ENCODE measurements at regions not wholly inside any gene's neighbourhood (a gene's known extent, or its start where the extent isn't known, plus 50 kb on each side); places are given as distances from the start of the nearest gene placed in this dataset.
A peak's percentile ranks its signal among the peaks of the same experiment; 100 is the strongest.

DNA sequence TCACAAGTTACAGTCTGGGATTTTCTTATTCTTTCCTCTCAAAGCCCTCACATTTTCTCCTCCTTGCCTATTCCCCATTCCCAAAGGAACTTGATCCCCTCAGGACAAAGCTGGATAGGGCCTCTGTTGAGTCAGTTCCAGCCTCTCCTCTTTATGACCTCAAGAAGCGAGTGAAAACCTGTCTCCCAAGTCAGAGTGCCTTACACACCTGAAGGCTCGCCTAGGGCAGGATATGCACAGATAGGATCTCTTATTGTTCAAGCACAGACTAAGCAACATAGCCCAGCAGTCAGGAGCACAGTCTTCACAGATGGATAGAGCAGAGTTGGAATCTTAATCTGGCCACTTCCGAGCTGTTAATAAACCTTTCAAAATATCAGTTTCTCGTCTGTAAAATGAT, 60.8 kb upstream of the PRRC2C start:
- TF ChIP-seq CEBPB (IDR thresholded peaks at IDR 0.05; ENCODE audit: low read depth, low read length) (no peak), SP2 (IDR thresholded peaks at IDR 0.05; ENCODE audit: low read length) (no peak), KDM4A (IDR thresholded peaks at IDR 0.05; ENCODE audit: low read depth, low read length, severe bottlenecking) (no peak), SP1 (IDR thresholded peaks at IDR 0.05; ENCODE audit: low read depth, low read length) (no peak)
- 76% methylated on average over 4 of the region's 4 CpGs; no CpG with 5 or more reads in 1 of the 2 experiments for WGBS, 2 experiments (ENCODE audit: extremely low coverage in 1 of 2, insufficient coverage in 1 of 2, insufficient read length in 1 of 2, insufficient replicate concordance in 2 of 2, low coverage in 1 of 2, low lambda C conversion rate in 2 of 2, missing lambda C conversion rate in 1 of 2)
- CTCF ChIA-PET (ENCODE audit: partially characterized antibody), result interaction anchor here (1.1 kb wide), 1 partner anchor 65 kb away, joined by 4 read pairs; no protein-coding TSS in a partner anchor
- H3K56ac ChIP-seq (replicated peaks; ENCODE audit: insufficient read length, low read depth, low read length), result no peak overlapping the region
- no peak overlapping the region for H2BK12ac ChIP-seq (ENCODE audit: low read depth, low read length)
- H2BK15ac ChIP-seq (ENCODE audit: low read length), result no peak overlapping the region
- peaks cover 9 to 10% of the 10 kb centered on the region in 2 experiments for H3K9me3 ChIP-seq (ENCODE audit: insufficient read depth in 2 of 2, low read depth in 1 of 2, low read length in 1 of 2)
- H4K8ac ChIP-seq (ENCODE audit: extremely low read depth, insufficient read depth, low read length), result no peak overlapping the region
- DNase-seq (ENCODE audit: low read depth in 1 of 2, low spot score in 2 of 2) (no peak), FAIRE-seq (no peak)
- no peak overlapping the region for H3K23ac ChIP-seq (ENCODE audit: insufficient read length)
- POLR2A ChIA-PET (ENCODE audit: partially characterized antibody), result no interaction called here
- no peak overlapping the region for H3K4me3 ChIP-seq (ENCODE audit: extremely low read depth in 1 of 4, insufficient read depth in 2 of 4, low read depth in 3 of 4, low read length in 4 of 4)
- H3K23me2 ChIP-seq (ENCODE audit: low read depth, low read length), result no peaks in the 10 kb centered on the region
- peaks cover 5 to 22% (median 15%) of the 10 kb centered on the region in 4 experiments; a peak in 5 of 7 replicates for H3K4me1 ChIP-seq (replicated peaks in 1 of 4; ENCODE audit: control insufficient read depth in 3 of 4, insufficient read depth in 4 of 4, low read length in 3 of 4)
- H3K79me2 ChIP-seq (ENCODE audit: control insufficient read depth in 1 of 2, insufficient read depth in 2 of 2, low read length in 2 of 2), result no peaks in the 10 kb centered on the region
- no peak overlapping the region for H3K14ac ChIP-seq (ENCODE audit: insufficient read length)
- H2AK5ac ChIP-seq (ENCODE audit: low read depth, low read length), result no peak overlapping the region
- H4K91ac ChIP-seq (replicated peaks; ENCODE audit: insufficient read length, low read length), result no peak overlapping the region
- no peak overlapping the region for H3K9ac ChIP-seq (replicated peaks in 1 of 4; ENCODE audit: extremely low read depth in 1 of 4, low read depth in 3 of 4, low read length in 3 of 4)
- no peak overlapping the region for H3K4me2 ChIP-seq (ENCODE audit: insufficient read depth in 1 of 2, low read depth in 2 of 2, low read length in 2 of 2)
- no peaks in the 10 kb centered on the region; a peak in 1 of 8 replicates for H3K36me3 ChIP-seq (ENCODE audit: control insufficient read depth in 2 of 4, insufficient read depth in 4 of 4, low read length in 3 of 4)
- peak overlapping the region; percentile 92 for H3K4ac ChIP-seq (replicated peaks; ENCODE audit: insufficient read length, low read depth, low read length)
- no peak overlapping the region for H3K18ac ChIP-seq (ENCODE audit: extremely low read depth, low read length)
- no peaks in the 10 kb centered on the region for H3K27me3 ChIP-seq (replicated peaks in 1 of 4; ENCODE audit: control insufficient read depth in 3 of 4, extremely low read depth in 1 of 4, insufficient read depth in 3 of 4, low read length in 3 of 4)
- no peaks in the 10 kb centered on the region for H3K79me1 ChIP-seq (ENCODE audit: low read depth, low read length)
- H3K27ac ChIP-seq (ENCODE audit: low read depth, low read length), result no peak overlapping the region
- H2BK5ac ChIP-seq (ENCODE audit: low read depth, low read length), result no peak overlapping the region
- no peak overlapping the region for H2BK20ac ChIP-seq (ENCODE audit: low read length)
- H4K20me1 ChIP-seq (replicated peaks in 1 of 2; ENCODE audit: control insufficient read depth in 1 of 2, insufficient read depth in 2 of 2, low read length in 2 of 2), result no peaks in the 10 kb centered on the region
- H2BK120ac ChIP-seq (replicated peaks; ENCODE audit: low read depth, low read length), result no peak overlapping the region
- H2AFZ ChIP-seq (ENCODE audit: low read length), result no peak overlapping the region; the same call in 1 of the 2 replicates
- H4K5ac ChIP-seq (ENCODE audit: insufficient read length, low read depth, low read length), result no peak overlapping the region

Data from H1 (cell line).